Heart right ventricle (tissue), 16 donors: ENCODE measurements at regions not wholly inside any gene's neighbourhood (a gene's known extent, or its start where the extent isn't known, plus 50 kb on each side); places are given as distances from the start of the nearest gene placed in this dataset.

Experiments
- ATAC-seq, 8 donors: fragments of 200-7000 bp; cut with Tn5 transposase; one replicate each; pipeline ENCODE4 v1.9.1; 2020; ENCODE audit warnings: mild to moderate bottlenecking in 8 of 8, moderate library complexity in 8 of 8, moderate number of reproducible peaks in 1 of 8
- DNase-seq, 2 donors: peaks; one replicate each; pipeline ENCODE4 v3.0.0-alpha.2; 2020
- H3K27ac ChIP-seq, 10 donors: fragments of 200-600 bp; sonication (generic) in 2 of 10; one replicate each; pipeline versions ENCODE4 v1.5.0 to v1.8.0; 2020 to 2022; ENCODE audit warnings: mild to moderate bottlenecking in 3 of 10
- H3K27me3 ChIP-seq, 7 donors: fragments of 200-600 bp; one replicate each; pipeline ENCODE4 v1.8.0; 2021 to 2022; ENCODE audit warnings: mild to moderate bottlenecking in 2 of 7
- H3K36me3 ChIP-seq, 9 donors: fragments of 200-600 bp; sonication (generic) in 1 of 9; one replicate each; pipeline versions ENCODE4 v1.5.0 to v1.8.0; 2020 to 2022; ENCODE audit warnings: mild to moderate bottlenecking in 2 of 9
- H3K4me1 ChIP-seq, 9 donors: fragments of 200-600 bp; sonication (generic) in 1 of 9; one replicate each; pipeline versions ENCODE4 v1.5.0 to v1.8.0; 2020 to 2022; ENCODE audit warnings: mild to moderate bottlenecking in 4 of 9
- H3K4me3 ChIP-seq, 10 donors: fragments of 200-600 bp; sonication (generic) in 2 of 10; one replicate each; pipeline versions ENCODE4 v1.5.0 to v1.8.0; 2020 to 2022; ENCODE audit warnings: mild to moderate bottlenecking in 7 of 10, moderate library complexity in 2 of 10
- H3K9me3 ChIP-seq, 11 donors: fragments of 200-600 bp in 10 of 11; sonication (generic) in 2 of 11; one replicate each; pipeline versions ENCODE4 v1.5.0 to v1.8.0; 2013 to 2022; ENCODE audit warnings: mild to moderate bottlenecking in 2 of 11, control low read depth in 1 of 11, moderate library complexity in 1 of 11
- WGBS, 2 donors: extraction: QIAGEN DNeasy Blood & Tissue Kit; methylation state at CpG; one replicate each; pipeline ENCODE4 v1.1.7; 2013; ENCODE audit warnings: inconsistent platforms in 1 of 2; 5-methylcytosine and 5-hydroxymethylcytosine counted together
- intact Hi-C, 10 donors: fragments of 100-400 bp; cut with DNase I; formaldehyde crosslinking; loops; one replicate each; pipeline versions ENCODE4 v1.11.1 to v1.14.2; 2022
- TF ChIP-seq, protein P1 (sequence below), 9 donors: fragments of 200-600 bp; sonication (generic) in 2 of 9; IDR thresholded peaks; one replicate each; pipeline versions ENCODE4 v1.5.0 to v1.8.0; 2021 to 2022; ENCODE audit warnings: antibody characterized with exemption in 9 of 9, mild to moderate bottlenecking in 5 of 9, moderate library complexity in 1 of 9
- donor health status: Arrhythmogenic right ventricular cardiomyopathy.
- donor health status: ischemic (EF 13 %, LVEDD 7.1; RV severe dilation, severe dysfunction).
- donor health status: healthy with polysubstance abuse.
- donor health status: DM: no; HTN: yes; CAD: no.
- donor health status: DM: no; HTN: no; CAD: no.
- donor health status: ischemic (EF 25% LVEDD 6.9; RV normal size, moderate dysfunction).
- donor health status: ischemic (EF 25% LVEDD 5.7; RV mildly dilated, moderate dysfunction).
- donor health status: healthy.
- donor health status: DM: yes; HTN: yes; CAD: no.
- donor health status: Ischemic cardiomyopathy.
- donor health status: ischemic (EF 35%, LVEDD 5.7; RV mildly dilated, moderate dysfunction).
- donor health status: nonischemic (EF 11% LVEDD 7.7; RV severe dilation, severe dysfunction).
- donor health status: DM: yes; HTN: yes; CAD: no.
- donor health status: PGD.
- donor health status: ischemic (EF 29% LVEDD 5.4; RV normal size, mild dysfunction).
- donor health status: nonischemic (EF 23%, LVEDD 6.1; RV moderate dilation, normal function).

DNA sequence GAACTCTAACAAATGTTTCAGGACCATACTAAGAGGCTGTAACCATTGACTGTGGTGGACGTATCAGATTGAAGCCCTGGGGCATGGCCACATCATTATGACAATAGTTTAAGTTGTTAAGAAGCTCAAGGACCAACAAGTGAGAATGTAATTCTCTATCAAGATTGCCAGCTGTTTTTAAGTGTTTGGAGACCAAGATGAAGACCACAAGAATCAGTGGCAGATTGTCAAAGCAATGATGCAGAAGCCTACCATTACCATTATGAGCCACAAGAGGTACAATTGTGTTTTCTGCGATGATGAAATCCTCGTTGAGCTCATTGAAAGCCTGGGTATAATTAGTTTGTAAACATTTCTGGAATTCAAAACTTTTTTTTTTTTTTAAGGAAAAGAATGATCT is 261.1 kb upstream of the ZEB2 start:
- H3K36me3 ChIP-seq, result no peaks in the 10 kb centered on the region
- ATAC-seq (no peak), DNase-seq (no peak)
- no peak overlapping the region for H3K27ac ChIP-seq
- TF ChIP-seq, protein P1, sequence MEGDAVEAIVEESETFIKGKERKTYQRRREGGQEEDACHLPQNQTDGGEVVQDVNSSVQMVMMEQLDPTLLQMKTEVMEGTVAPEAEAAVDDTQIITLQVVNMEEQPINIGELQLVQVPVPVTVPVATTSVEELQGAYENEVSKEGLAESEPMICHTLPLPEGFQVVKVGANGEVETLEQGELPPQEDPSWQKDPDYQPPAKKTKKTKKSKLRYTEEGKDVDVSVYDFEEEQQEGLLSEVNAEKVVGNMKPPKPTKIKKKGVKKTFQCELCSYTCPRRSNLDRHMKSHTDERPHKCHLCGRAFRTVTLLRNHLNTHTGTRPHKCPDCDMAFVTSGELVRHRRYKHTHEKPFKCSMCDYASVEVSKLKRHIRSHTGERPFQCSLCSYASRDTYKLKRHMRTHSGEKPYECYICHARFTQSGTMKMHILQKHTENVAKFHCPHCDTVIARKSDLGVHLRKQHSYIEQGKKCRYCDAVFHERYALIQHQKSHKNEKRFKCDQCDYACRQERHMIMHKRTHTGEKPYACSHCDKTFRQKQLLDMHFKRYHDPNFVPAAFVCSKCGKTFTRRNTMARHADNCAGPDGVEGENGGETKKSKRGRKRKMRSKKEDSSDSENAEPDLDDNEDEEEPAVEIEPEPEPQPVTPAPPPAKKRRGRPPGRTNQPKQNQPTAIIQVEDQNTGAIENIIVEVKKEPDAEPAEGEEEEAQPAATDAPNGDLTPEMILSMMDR (IDR thresholded peaks at IDR 0.05), result no peak
- H3K4me1 ChIP-seq, result no peaks in the 10 kb centered on the region
- WGBS, 2 donors, result 83 to 90% methylated on average over 3 of the region's 3 CpGs
- H3K27me3 ChIP-seq, result no peaks in the 10 kb centered on the region
- no peaks in the 10 kb centered on the region for H3K9me3 ChIP-seq
- H3K4me3 ChIP-seq, result no peak overlapping the region
- intact Hi-C loops, result no loop called here

DNA sequence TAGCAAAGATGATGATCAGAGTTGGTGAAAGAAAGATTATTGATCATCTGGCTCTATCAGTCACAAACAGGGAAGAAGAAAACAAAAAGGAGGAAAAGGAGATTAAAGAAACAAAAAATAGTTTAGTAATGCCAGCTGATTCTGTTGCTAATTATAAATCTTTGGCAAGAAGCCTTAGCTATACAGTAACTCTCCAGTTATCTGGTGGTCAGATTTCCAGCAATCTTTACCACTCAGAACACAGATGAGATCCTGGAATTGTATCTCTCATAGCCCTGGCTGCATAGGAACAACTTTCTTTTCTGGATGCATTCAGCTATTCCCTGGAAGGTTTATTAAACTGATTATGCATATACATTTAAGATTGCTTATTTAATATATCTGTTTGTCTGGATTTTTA is 256.8 kb upstream of the ZEB2 start:
- Histone ChIP-seq H3K36me3 (no peaks in the 10 kb centered on the region), H3K4me3 (no peak overlapping the region), H3K9me3 (no peaks in the 10 kb centered on the region), H3K4me1 (peaks cover 0 to 6% (median 0%) of the 10 kb centered on the region in 9 donors), H3K27ac (no peak overlapping the region), H3K27me3 (no peaks in the 10 kb centered on the region)
- DNase-seq (no peak), ATAC-seq (no peak)
- intact Hi-C loops, result no loop called here
- TF ChIP-seq, protein P1 (IDR thresholded peaks at IDR 0.05), result no peak

DNA sequence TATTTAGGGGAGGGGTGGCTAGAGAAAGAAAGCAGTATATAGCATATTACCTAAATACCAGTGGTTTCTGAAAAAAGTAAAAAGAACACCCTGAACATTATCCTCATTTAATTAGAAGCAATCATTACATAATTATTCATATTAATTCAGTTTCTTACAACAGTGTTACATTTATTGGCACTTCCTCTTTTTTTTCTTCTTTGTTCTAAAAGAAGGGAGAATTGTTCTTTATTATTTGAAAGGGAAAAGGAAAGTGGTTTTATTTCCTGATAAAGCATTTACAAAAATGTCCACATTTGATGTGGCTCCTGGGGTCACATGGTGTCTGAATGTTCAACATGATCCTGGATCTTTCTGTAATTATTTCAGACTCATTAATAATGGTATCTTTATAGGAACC is 254.9 kb upstream of the ZEB2 start:
- H3K27me3 ChIP-seq, result no peaks in the 10 kb centered on the region
- ATAC-seq, result no peak
- intact Hi-C loops, result no loop called here
- no peak overlapping the region for H3K27ac ChIP-seq
- H3K36me3 ChIP-seq, result no peaks in the 10 kb centered on the region
- DNase-seq, result no peak
- H3K4me1 ChIP-seq, result peaks cover 0 to 6% (median 0%) of the 10 kb centered on the region in 9 donors
- no peaks in the 10 kb centered on the region for H3K9me3 ChIP-seq
- TF ChIP-seq, protein P1 (IDR thresholded peaks at IDR 0.05), result no peak
- H3K4me3 ChIP-seq, result no peak overlapping the region

DNA sequence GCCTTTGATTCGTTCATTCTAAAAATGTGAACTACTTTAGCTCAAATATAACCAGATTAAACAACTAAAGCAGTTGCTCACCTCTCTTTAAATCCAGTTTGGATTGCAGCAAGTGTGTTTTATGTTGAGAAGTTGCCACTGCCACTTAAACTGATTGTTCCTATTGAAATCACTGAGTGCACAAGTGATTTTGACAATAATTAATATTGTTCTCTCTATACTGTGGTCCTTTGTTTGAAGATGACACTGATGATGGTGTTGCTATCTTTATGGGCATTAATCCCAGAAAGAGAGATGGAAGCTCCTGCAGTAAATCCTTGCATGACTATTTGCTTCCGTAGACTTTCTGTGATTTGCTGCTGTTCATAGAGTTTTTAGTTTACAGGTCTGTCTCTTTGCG is 251.4 kb upstream of the ZEB2 start:
- WGBS, 2 donors, result 88 to 97% methylated on average over 3 of the region's 3 CpGs
- H3K36me3 ChIP-seq, result no peaks in the 10 kb centered on the region
- DNase-seq (no peak), ATAC-seq (no peak)
- no peak overlapping the region for H3K4me3 ChIP-seq
- intact Hi-C loops, result no loop called here
- no peaks in the 10 kb centered on the region for H3K9me3 ChIP-seq
- no peaks in the 10 kb centered on the region for H3K27me3 ChIP-seq
- no peak overlapping the region for H3K27ac ChIP-seq
- TF ChIP-seq, protein P1 (IDR thresholded peaks at IDR 0.05), result no peak
- H3K4me1 ChIP-seq, result peaks cover 0 to 6% (median 0%) of the 10 kb centered on the region in 9 donors
